ENCODE measurements at regions not wholly inside any gene's neighbourhood (a gene's known extent, or its start where the extent isn't known, plus 50 kb on each side); places are given as distances from the start of the nearest gene placed in this dataset.
A peak's percentile ranks its signal among the peaks of the same experiment; 100 is the strongest.

DNA sequence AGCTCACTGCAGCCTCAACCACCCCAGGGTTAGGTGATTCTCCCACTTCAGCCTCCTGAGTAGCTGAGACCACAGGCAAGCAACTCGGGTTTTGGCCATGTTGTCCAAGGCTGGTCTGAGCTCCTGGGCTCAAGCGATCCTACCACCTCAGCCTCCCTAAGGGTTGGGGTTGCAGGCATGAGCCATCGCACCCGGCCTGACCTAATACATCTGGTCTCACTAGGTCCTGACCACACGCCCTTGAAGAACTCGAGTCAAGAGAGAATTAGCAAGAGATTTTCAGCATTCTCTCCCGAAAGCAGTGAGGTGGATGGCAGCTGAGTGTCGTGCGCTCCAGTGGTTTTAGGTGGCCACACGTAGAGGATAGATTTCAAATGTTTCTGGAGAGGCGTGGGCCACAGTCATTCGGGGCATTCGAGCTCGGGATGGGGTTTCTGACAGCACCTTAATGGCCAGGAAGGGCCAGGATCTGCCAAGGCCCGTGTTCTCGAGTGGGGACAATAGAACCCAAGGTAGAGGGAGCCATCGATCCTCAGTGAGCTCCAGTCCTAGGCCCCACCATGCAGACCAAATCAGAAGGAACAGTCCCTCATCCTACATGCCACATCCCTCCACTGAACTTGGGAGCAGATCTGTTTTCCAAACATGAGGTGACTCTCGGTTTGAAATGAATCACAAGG lies 193.1 kb downstream of the ALG10 start:
- H3K4me1 ChIP-seq (ENCODE audit: insufficient read depth, low read length, poor library complexity, severe bottlenecking) = no peaks in the 10 kb centered on the region
- TF ChIP-seq EZH2phosphoT487 (IDR thresholded peaks at IDR 0.05; ENCODE audit: borderline replicate concordance) = no peak
- TF ChIP-seq, protein P1, sequence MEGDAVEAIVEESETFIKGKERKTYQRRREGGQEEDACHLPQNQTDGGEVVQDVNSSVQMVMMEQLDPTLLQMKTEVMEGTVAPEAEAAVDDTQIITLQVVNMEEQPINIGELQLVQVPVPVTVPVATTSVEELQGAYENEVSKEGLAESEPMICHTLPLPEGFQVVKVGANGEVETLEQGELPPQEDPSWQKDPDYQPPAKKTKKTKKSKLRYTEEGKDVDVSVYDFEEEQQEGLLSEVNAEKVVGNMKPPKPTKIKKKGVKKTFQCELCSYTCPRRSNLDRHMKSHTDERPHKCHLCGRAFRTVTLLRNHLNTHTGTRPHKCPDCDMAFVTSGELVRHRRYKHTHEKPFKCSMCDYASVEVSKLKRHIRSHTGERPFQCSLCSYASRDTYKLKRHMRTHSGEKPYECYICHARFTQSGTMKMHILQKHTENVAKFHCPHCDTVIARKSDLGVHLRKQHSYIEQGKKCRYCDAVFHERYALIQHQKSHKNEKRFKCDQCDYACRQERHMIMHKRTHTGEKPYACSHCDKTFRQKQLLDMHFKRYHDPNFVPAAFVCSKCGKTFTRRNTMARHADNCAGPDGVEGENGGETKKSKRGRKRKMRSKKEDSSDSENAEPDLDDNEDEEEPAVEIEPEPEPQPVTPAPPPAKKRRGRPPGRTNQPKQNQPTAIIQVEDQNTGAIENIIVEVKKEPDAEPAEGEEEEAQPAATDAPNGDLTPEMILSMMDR (conservative IDR thresholded peaks at IDR 0.05; ENCODE audit: low read length) = no peak
- no peaks in the 10 kb centered on the region for H3K9me2 ChIP-seq (replicated peaks; ENCODE audit: low read depth, low read length)
- H3F3A ChIP-seq (ENCODE audit: low read depth) = no peaks in the 10 kb centered on the region
- H4K20me1 ChIP-seq (ENCODE audit: insufficient read depth, low read length, poor library complexity, severe bottlenecking) = no peaks in the 10 kb centered on the region
- no peaks in the 10 kb centered on the region for H3K79me2 ChIP-seq (ENCODE audit: insufficient read depth, low read length)
- no peaks in the 10 kb centered on the region for H3K27me3 ChIP-seq (ENCODE audit: insufficient read depth, low read length, poor library complexity, severe bottlenecking)
- H2AFZ ChIP-seq (ENCODE audit: low read length) = no peak overlapping the region
- no peaks in the 10 kb centered on the region for H3K36me3 ChIP-seq (ENCODE audit: insufficient read depth, low read length)
- H3K9ac ChIP-seq (ENCODE audit: low read depth, low read length, poor library complexity, severe bottlenecking) = no peak overlapping the region
- no peaks in the 10 kb centered on the region for H3K9me3 ChIP-seq (ENCODE audit: insufficient read depth, low read depth, low read length)
- no peak overlapping the region for H3K4me2 ChIP-seq (ENCODE audit: low read depth, low read length, poor library complexity, severe bottlenecking)
- H3K4me3 ChIP-seq (ENCODE audit: low read length, poor library complexity, severe bottlenecking) = no peak overlapping the region

- H3K4me3 ChIP-seq (ENCODE audit: low read length, poor library complexity, severe bottlenecking) = no peak overlapping the region
- no peaks in the 10 kb centered on the region for H3K27me3 ChIP-seq (ENCODE audit: insufficient read depth, low read length, poor library complexity, severe bottlenecking)
- no peak overlapping the region for H3K9ac ChIP-seq (ENCODE audit: low read depth, low read length, poor library complexity, severe bottlenecking)
- H4K20me1 ChIP-seq (ENCODE audit: insufficient read depth, low read length, poor library complexity, severe bottlenecking) = no peaks in the 10 kb centered on the region
- no peak overlapping the region for H2AFZ ChIP-seq (ENCODE audit: low read length)
- H3K4me1 ChIP-seq (ENCODE audit: insufficient read depth, low read length, poor library complexity, severe bottlenecking) = no peaks in the 10 kb centered on the region
- H3K79me2 ChIP-seq (ENCODE audit: insufficient read depth, low read length) = no peaks in the 10 kb centered on the region
- TF ChIP-seq EZH2phosphoT487 (IDR thresholded peaks at IDR 0.05; ENCODE audit: borderline replicate concordance) = no peak
- TF ChIP-seq, protein P1 (conservative IDR thresholded peaks at IDR 0.05; ENCODE audit: low read length) = no peak
- no peak overlapping the region for H3K4me2 ChIP-seq (ENCODE audit: low read depth, low read length, poor library complexity, severe bottlenecking)
- no peaks in the 10 kb centered on the region for H3F3A ChIP-seq (ENCODE audit: low read depth)
- H3K36me3 ChIP-seq (ENCODE audit: insufficient read depth, low read length) = no peaks in the 10 kb centered on the region
- H3K9me3 ChIP-seq (ENCODE audit: insufficient read depth, low read depth, low read length) = no peaks in the 10 kb centered on the region
- no peaks in the 10 kb centered on the region for H3K9me2 ChIP-seq (replicated peaks; ENCODE audit: low read depth, low read length)
Measured at GRCh38 chr12:34215893-34216285, 193.6 kb downstream of the ALG10 start.

GRCh38 chr12:34217660-34218059 lies 195.4 kb downstream of the ALG10 start:
- Histone ChIP-seq H3K4me3 (ENCODE audit: low read length, poor library complexity, severe bottlenecking) (no peak overlapping the region), H3K4me2 (ENCODE audit: low read depth, low read length, poor library complexity, severe bottlenecking) (no peak overlapping the region), H3K27me3 (ENCODE audit: insufficient read depth, low read length, poor library complexity, severe bottlenecking) (no peaks in the 10 kb centered on the region), H3K36me3 (ENCODE audit: insufficient read depth, low read length) (no peaks in the 10 kb centered on the region), H3K9me2 (replicated peaks; ENCODE audit: low read depth, low read length) (no peaks in the 10 kb centered on the region), H3F3A (ENCODE audit: low read depth) (no peaks in the 10 kb centered on the region), H3K4me1 (ENCODE audit: insufficient read depth, low read length, poor library complexity, severe bottlenecking) (no peaks in the 10 kb centered on the region), H2AFZ (ENCODE audit: low read length) (peak overlapping the region; percentile 55; the same call in 1 of the 2 replicates), H3K9me3 (ENCODE audit: insufficient read depth, low read depth, low read length) (no peaks in the 10 kb centered on the region), H4K20me1 (ENCODE audit: insufficient read depth, low read length, poor library complexity, severe bottlenecking) (no peaks in the 10 kb centered on the region), H3K9ac (ENCODE audit: low read depth, low read length, poor library complexity, severe bottlenecking) (no peak overlapping the region), H3K79me2 (ENCODE audit: insufficient read depth, low read length) (no peaks in the 10 kb centered on the region)
- TF ChIP-seq, protein P1 (conservative IDR thresholded peaks at IDR 0.05; ENCODE audit: low read length) = no peak
- no peak for TF ChIP-seq EZH2phosphoT487 (IDR thresholded peaks at IDR 0.05; ENCODE audit: borderline replicate concordance)

Data from Loucy (cell line).